ENCODE measurements at regions not wholly inside any gene's neighbourhood (a gene's known extent, or its start where the extent isn't known, plus 50 kb on each side); places are given as distances from the start of the nearest gene placed in this dataset.

GRCh38 chr16:35911899-35912298 lies 2452.5 kb downstream of the TP53TG3F start:
- H3K27ac ChIP-seq (ENCODE audit: low read depth, low read length, poor library complexity, severe bottlenecking) = no peak overlapping the region
- peaks cover 40% of the 10 kb centered on the region for H3K9me3 ChIP-seq (ENCODE audit: low read depth, low read length, poor library complexity, severe bottlenecking)
- CTCF ChIA-PET = no interaction called here
- BruUV-seq (replicated peaks) = no TSS peak
- intact Hi-C loops (cut with micrococcal nuclease; ENCODE audit: unreplicated experiment) = no loop called here
- H3K4me1 ChIP-seq (ENCODE audit: insufficient read depth, low read length, poor library complexity, severe bottlenecking) = no peaks in the 10 kb centered on the region
- POLR2A ChIA-PET (ENCODE audit: low non-redundant PET) = no interaction called here
- no peaks in the 10 kb centered on the region for H3K36me3 ChIP-seq (ENCODE audit: insufficient read depth, low read length, poor library complexity, severe bottlenecking)
- no peaks in the 10 kb centered on the region for H3K27me3 ChIP-seq (replicated peaks; ENCODE audit: insufficient read depth, low read depth, low read length, poor library complexity)
- TF ChIP-seq, protein P1, sequence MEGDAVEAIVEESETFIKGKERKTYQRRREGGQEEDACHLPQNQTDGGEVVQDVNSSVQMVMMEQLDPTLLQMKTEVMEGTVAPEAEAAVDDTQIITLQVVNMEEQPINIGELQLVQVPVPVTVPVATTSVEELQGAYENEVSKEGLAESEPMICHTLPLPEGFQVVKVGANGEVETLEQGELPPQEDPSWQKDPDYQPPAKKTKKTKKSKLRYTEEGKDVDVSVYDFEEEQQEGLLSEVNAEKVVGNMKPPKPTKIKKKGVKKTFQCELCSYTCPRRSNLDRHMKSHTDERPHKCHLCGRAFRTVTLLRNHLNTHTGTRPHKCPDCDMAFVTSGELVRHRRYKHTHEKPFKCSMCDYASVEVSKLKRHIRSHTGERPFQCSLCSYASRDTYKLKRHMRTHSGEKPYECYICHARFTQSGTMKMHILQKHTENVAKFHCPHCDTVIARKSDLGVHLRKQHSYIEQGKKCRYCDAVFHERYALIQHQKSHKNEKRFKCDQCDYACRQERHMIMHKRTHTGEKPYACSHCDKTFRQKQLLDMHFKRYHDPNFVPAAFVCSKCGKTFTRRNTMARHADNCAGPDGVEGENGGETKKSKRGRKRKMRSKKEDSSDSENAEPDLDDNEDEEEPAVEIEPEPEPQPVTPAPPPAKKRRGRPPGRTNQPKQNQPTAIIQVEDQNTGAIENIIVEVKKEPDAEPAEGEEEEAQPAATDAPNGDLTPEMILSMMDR (conservative IDR thresholded peaks at IDR 0.05; ENCODE audit: low read depth, low read length) = no peak
- no peak for TF ChIP-seq EZH2 (IDR thresholded peaks at IDR 0.05; ENCODE audit: borderline replicate concordance, low read depth, low read length, poor library complexity, severe bottlenecking)
- H3K4me3 ChIP-seq (ENCODE audit: low read depth, low read length, poor library complexity, severe bottlenecking) = no peak overlapping the region
- no peak for DNase-seq (ENCODE audit: low spot score)

GRCh38 chr16:35931722-35932121 lies 2472.3 kb downstream of the TP53TG3F start:
- ChIA-PET CTCF (no interaction called here), POLR2A (ENCODE audit: low non-redundant PET) (no interaction called here)
- no TSS peak for BruUV-seq (replicated peaks)
- Histone ChIP-seq H3K4me1 (ENCODE audit: insufficient read depth, low read length, poor library complexity, severe bottlenecking) (no peaks in the 10 kb centered on the region), H3K4me3 (ENCODE audit: low read depth, low read length, poor library complexity, severe bottlenecking) (no peak overlapping the region), H3K27ac (ENCODE audit: low read depth, low read length, poor library complexity, severe bottlenecking) (no peak overlapping the region), H3K36me3 (ENCODE audit: insufficient read depth, low read length, poor library complexity, severe bottlenecking) (no peaks in the 10 kb centered on the region), H3K27me3 (replicated peaks; ENCODE audit: insufficient read depth, low read depth, low read length, poor library complexity) (no peaks in the 10 kb centered on the region), H3K9me3 (ENCODE audit: low read depth, low read length, poor library complexity, severe bottlenecking) (peaks cover 79% of the 10 kb centered on the region)
- no peak for DNase-seq (ENCODE audit: low spot score)
- intact Hi-C loops (cut with micrococcal nuclease; ENCODE audit: unreplicated experiment) = no loop called here
- no peak for TF ChIP-seq EZH2 (IDR thresholded peaks at IDR 0.05; ENCODE audit: borderline replicate concordance, low read depth, low read length, poor library complexity, severe bottlenecking)
- TF ChIP-seq, protein P1 (conservative IDR thresholded peaks at IDR 0.05; ENCODE audit: low read depth, low read length) = no peak
